HL-60 (cell line): ENCODE measurements at regions not wholly inside any gene's neighbourhood (a gene's known extent, or its start where the extent isn't known, plus 50 kb on each side); places are given as distances from the start of the nearest gene placed in this dataset.

Experiments used
- DNase-seq, 2 experiments: peaks; one replicate each; pipeline ENCODE4 v3.0.0-alpha.2; 2010 to 2020; ENCODE audit warnings: low read depth in 1 of 2, low spot score in 1 of 2
- H3K27ac ChIP-seq: fragments of 250-450 bp; sonication (Bioruptor Pico); replicated peaks from 2 replicates; pipeline ENCODE4 v1.5.1; 2020; ENCODE audit warnings: mild to moderate bottlenecking, moderate library complexity
- H3K27me3 ChIP-seq: fragments of 250-450 bp; sonication (Bioruptor Pico); 2 replicates; pipeline ENCODE4 v1.5.1; 2021; ENCODE audit warnings: mild to moderate bottlenecking, moderate library complexity; ENCODE audit not compliant: insufficient read depth, poor library complexity, severe bottlenecking
- H3K4me3 ChIP-seq: replicated peaks from 2 replicates; pipeline ENCODE4 v1.5.1; 2011; ENCODE audit warnings: mild to moderate bottlenecking, control low read depth, low read length; ENCODE audit not compliant: insufficient read depth
- CTCF ChIP-seq: IDR thresholded peaks from one replicate; pipeline ENCODE4 v1.5.1; 2011; ENCODE audit warnings: low read length, control low read depth, inconsistent platforms; ENCODE audit not compliant: insufficient read depth
- GABPA ChIP-seq: IDR thresholded peaks from 2 replicates; pipeline ENCODE4 v1.6.1; 2012; ENCODE audit warnings: low read depth
- POLR2AphosphoS5 ChIP-seq: IDR thresholded peaks from 2 replicates; pipeline ENCODE4 v1.6.1; 2012; ENCODE audit warnings: low read depth
- REST ChIP-seq: IDR thresholded peaks from 2 replicates; pipeline ENCODE4 v1.6.1; 2012; ENCODE audit warnings: low read depth; ENCODE audit not compliant: insufficient replicate concordance
- SPI1 ChIP-seq: IDR thresholded peaks from 2 replicates; pipeline ENCODE4 v1.6.1; 2012; ENCODE audit warnings: low read depth, mild to moderate bottlenecking, borderline replicate concordance

- no peak for DNase-seq
- Histone ChIP-seq H3K27me3 (no peaks in the 10 kb centered on the region), H3K27ac (no peak overlapping the region), H3K4me3 (no peak overlapping the region)
- TF ChIP-seq POLR2AphosphoS5 = no peak
- TF ChIP-seq REST = no peak
- TF ChIP-seq CTCF = no peak
Measured at GRCh38 chr10:44513591-44513990, 128.7 kb upstream of the CXCL12 start.

- DNase-seq = no peak
- Histone ChIP-seq H3K27ac (no peak overlapping the region), H3K4me3 (no peak overlapping the region), H3K27me3 (no peaks in the 10 kb centered on the region)
- TF ChIP-seq SPI1 (no peak), REST (no peak), CTCF (no peak), GABPA (no peak), POLR2AphosphoS5 (no peak)
Measured at GRCh38 chr10:44516891-44517290, 132.0 kb upstream of the CXCL12 start.

- no peak for DNase-seq
- TF ChIP-seq CTCF = peak; percentile 29
- TF ChIP-seq REST = no peak
- no peak for TF ChIP-seq POLR2AphosphoS5
- no peaks in the 10 kb centered on the region for H3K27me3 ChIP-seq
- no peak overlapping the region for H3K4me3 ChIP-seq
- H3K27ac ChIP-seq = no peak overlapping the region
Measured at GRCh38 chr10:44517635-44518034, 132.7 kb upstream of the CXCL12 start.
